GM19395 (cell line): ENCODE measurements at regions not wholly inside any gene's neighbourhood (a gene's known extent, or its start where the extent isn't known, plus 50 kb on each side); places are given as distances from the start of the nearest gene placed in this dataset.
"Not testable (repeated sequence)": the region's sequence is repeated elsewhere in the genome, so short reads cannot be mapped to it uniquely, and the experiment has no call there.

Source experiments
- ATAC-seq: cut with Tn5 transposase; IDR thresholded peaks from one replicate; pipeline ENCODE4 v1.9.1; 2021; ENCODE audit warnings: mild to moderate bottlenecking, moderate library complexity; ENCODE audit not compliant: unreplicated experiment

GRCh38 chr16:9663588-9663987 is 518.6 kb downstream of the GRIN2A start:
- no peak for ATAC-seq

GRCh38 chr16:9665851-9666271 is 516.4 kb downstream of the GRIN2A start:
- ATAC-seq = no peak

DNA sequence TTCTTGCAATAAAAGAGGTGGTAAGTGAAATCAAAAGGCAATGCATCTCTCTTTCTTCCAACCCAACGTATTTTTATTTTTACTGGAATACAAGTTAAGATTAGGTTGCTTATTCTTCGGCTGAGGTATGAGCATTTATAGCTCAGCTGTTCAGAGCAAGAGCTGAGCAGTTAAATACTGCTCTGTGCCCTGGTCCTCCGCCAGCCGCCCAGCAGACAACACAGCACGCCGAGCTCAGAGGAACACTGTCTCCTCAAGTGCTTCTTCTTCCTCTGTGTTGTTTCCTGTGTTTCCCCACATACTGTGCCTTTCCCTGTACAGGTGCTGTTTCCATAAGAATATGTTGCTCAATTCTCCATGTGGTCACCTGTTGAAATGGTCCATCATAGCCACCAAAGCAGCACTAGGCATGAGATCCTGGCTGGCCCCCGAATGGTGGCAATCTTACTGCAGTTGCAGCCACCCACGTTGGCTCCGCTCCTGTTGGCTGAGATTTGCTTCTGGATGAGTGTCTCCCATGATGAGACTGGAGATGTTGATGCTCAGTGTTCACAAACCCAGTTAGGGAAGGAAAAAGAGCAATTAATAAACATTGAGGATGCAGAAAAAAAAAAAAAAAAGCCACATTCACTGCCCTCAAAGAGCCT is 515.3 kb downstream of the GRIN2A start:
- no peak for ATAC-seq

DNA sequence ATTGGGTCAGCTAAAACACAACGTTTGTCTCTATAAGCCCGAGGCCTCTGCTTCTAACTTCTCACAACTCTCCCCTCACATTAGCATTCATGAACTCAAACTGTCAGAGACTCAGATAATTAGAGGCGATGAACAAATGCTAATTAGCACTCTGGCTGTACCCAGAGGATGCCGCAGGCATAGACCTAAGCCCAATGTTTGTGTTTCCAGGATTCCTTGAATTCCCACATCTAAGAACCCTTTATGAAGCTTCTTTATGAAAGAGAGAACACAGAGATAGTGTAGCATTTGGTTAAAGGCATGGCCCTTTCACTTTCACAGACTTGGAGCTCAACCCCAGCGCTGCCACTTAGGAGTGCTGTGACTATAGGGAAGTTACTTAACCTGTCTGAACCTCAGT is 512.2 kb downstream of the GRIN2A start:
- no peak for ATAC-seq

DNA sequence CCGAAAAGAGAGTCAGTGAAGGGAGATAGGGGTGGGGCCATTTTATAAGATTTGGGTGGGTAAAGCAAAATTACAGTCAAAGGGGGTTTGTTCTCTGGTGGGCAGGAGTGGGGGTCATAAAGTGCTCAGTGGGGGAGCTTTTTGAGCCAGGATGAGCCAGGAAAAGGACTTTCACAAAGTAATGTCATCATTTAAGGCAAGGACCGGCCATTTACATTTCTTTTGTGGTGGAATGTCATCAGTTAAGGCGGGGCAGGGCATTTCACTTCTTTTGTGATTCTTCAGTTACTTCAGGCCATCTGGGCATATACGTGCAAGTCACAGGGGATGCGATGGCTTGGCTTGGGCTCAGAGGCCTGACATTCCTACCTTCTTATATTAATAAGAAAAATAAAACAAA is 511.6 kb downstream of the GRIN2A start:
- not testable (repeated sequence) for ATAC-seq

DNA sequence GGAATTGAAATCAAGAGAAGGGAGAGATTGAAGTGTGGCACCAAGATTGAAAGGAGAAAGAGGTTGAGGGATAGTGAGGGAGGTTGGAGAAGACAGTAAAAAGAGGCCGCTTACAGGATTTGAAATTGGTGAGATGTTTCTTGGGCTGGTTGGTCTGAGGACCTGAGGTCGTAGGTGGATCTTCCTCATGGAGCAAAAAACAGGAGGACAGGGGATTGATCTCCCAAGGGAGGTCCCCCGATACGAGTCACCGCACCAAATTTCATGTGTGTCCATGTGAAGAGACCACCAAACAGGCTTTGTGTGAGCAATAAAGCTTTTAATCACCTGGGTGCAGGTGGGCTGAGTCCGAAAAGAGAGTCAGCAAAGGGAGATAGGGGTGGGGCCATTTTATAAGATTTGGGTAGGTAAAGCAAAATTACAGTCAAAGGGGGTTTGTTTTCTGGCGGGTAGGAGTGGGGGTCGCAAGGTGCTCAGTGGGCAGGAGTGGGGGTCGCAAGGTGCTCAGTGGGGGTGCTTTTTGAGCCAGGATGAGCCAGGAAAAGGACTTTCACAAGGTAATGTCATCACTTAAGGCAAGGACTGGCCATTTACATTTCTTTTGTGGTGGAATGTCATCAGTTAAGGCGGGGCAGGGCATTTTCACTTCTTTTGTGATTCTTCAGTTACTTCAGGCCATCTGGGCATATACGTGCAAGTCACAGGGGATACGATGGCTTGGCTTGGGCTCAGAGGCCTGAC is 505.5 kb downstream of the GRIN2A start:
- ATAC-seq = not testable (repeated sequence)

GRCh38 chr16:9677301-9677653 is 505.0 kb downstream of the GRIN2A start:
- ATAC-seq = no peak

GRCh38 chr16:9679213-9679767 is 502.9 kb downstream of the GRIN2A start:
- no peak for ATAC-seq

- no peak for ATAC-seq
Measured at GRCh38 chr16:9680019-9680655, 502.1 kb downstream of the GRIN2A start.

DNA sequence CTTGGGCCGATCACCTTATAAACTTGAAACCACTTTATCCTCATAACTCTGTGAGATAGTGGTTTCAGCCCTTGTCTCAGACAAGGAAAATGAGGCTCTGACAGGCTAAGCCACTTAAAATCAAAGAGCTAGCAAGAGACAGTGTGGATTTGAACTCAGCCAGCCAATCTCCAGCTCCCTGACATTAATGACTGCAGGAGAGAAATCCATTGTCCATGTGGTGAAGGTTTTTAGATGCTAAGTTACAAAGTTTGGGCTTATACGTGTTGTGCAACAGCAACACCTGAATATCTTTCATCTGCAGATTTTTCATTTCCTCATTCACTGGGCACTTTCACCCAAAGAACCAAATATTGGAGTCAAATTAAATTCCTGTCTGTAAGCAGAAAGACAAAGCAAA is 501.3 kb downstream of the GRIN2A start:
- no peak for ATAC-seq

- no peak for ATAC-seq
Measured at GRCh38 chr16:9681508-9681907, 500.7 kb downstream of the GRIN2A start.

DNA sequence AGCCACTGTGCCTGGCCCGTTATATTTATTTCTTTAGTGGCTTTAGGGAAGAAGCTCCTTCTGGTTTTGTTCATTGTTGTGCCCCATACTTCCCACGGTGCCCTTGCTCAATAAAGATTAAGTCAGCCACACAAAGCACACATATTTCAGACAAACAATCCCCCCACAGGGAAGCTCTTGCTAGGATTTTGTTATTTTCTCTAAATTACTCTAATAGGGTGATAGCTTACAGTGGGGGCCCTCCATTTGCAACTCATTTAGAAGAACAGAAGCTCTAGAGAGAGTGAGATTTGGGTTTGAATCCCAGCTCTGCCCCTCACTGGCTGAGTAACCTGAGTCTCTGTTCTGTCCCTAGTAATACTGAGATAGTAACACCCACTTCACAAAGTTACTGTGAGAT is 499.9 kb downstream of the GRIN2A start:
- no peak for ATAC-seq

DNA sequence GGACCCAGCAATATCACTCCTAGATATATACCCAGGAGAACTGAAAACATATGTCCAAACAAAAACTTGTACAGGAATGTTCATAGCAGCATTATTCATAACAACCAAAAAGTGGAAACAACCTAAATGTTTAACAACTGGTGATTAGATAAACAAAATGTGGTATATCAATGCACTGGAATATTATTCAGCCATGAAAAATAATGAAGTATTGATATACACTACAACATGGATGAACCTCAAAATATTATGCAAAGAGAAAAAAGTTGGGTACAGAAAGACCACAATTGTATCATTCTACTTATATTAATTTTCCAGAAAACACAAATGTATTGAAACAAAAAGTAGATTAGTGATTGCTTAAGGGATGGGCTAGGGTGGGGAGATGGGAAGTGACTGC is 498.6 kb downstream of the GRIN2A start:
- no peak for ATAC-seq

DNA sequence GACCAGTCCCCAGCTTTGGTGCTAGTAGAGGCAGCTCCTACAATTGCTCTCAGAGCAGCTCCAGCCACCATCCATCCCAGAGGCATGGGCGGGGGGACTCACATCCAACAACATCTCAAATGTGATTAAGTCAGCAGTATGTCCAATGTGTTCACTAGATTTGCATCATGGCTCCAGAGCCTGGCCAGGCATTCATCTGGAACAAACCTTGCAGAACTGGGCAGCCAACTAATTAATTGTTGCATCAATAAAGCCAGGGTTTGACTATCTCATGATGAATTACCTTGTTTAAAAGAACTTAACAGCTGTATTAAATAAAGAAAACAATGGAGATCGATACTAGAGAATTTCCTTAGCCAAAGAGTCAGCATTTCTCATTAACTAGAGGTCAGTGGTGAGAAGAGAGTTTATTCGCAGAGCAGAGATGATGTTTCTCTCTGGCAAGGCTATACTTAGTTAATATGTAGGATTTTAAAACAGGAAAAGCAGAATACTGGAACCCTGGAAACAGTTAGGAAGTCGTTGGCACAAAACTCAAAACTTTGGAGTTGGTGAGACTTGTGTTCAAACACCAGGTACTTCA is 494.4 kb downstream of the GRIN2A start:
- ATAC-seq = no peak

GRCh38 chr16:9689597-9689996 is 492.6 kb downstream of the GRIN2A start:
- no peak for ATAC-seq

DNA sequence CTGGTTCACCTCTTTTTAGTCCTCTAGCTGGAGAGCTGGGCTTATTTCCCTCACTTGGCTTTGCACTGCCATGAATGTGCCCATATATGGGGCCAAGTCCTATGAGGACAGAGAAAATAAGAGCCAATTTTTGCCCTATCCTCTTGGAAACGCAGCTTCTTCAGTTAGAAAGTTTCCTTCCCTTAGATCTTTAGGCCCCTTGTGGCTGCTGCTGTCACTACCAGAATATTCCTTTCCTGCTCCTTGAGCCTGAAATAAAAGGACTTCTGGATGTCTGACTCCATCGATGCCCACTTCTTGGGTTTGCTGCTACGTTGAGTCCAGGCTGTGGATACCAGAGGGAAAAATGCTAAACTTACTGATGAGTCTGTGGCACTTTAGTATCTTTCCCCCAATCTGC is 487.1 kb downstream of the GRIN2A start:
- no peak for ATAC-seq
